B cell (primary cell): ENCODE measurements at regions not wholly inside any gene's neighbourhood (a gene's known extent, or its start where the extent isn't known, plus 50 kb on each side); places are given as distances from the start of the nearest gene placed in this dataset.

Experiments used
- CTCF ChIP-seq: fragments of 200-600 bp; IDR thresholded peaks from one replicate; pipeline ENCODE4 v1.8.0; 2022; ENCODE audit warnings: antibody characterized with exemption, mild to moderate bottlenecking
- EZH2 ChIP-seq: IDR thresholded peaks from 2 replicates; pipeline ENCODE4 v1.6.1; 2012; ENCODE audit warnings: borderline replicate concordance, low read depth, mild to moderate bottlenecking, moderate library complexity, low read length; ENCODE audit not compliant: insufficient read depth, poor library complexity, severe bottlenecking

DNA sequence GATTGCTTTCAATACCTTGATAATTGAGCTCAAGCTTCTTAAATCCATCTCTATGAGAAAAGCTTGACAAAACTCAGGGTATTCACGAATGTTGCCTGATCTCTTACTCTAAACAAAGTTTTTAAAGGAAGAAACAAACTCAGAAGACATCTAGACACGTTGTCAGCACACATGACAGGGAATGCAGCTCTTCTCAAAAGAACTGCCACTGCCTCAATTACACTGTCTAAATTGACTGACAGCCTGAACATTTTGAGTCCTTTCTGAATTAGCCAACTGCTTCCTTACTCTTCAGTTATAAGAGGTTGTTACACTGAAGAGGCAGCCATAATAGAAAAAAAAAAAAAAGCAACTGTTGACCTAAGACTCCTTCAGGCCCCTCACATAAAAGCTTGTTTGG lies 1646.7 kb upstream of the B3GALT2 start:
- TF ChIP-seq CTCF, result no peak
- no peak for TF ChIP-seq EZH2
